ENCODE measurements at regions not wholly inside any gene's neighbourhood (a gene's known extent, or its start where the extent isn't known, plus 50 kb on each side); places are given as distances from the start of the nearest gene placed in this dataset.

DNA sequence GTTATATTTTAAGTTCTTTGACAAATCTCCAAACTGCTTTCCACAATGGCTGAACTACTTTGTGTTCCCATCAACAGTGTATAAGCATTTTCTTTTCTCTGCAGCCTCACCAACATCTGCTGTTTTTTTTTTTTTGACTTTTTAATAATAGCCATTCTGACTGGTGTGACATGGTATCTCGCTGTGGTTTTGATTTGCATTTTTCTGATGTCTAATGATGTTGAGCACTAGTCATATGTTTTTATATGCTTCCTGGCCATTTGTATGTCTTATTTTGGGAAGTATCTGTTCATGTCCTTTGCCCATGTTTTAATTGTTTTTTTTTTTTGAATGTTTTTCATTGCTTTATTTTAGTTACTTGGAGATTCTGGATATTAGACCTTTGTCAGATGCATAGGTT lies 196.6 kb downstream of the PLK2 start:
- H3K36me3 ChIP-seq (ENCODE audit: control insufficient read depth in 2 of 4, insufficient read depth in 4 of 4, low read length in 3 of 4): no peaks in the 10 kb centered on the region
- 0 out of 7 replicates have a peak, but pooled peaks cover 0 to 2% (median 0%) of the 10 kb centered on the region in 4 experiments for H3K4me1 ChIP-seq (replicated peaks in 1 of 4; ENCODE audit: control insufficient read depth in 3 of 4, insufficient read depth in 4 of 4, low read length in 3 of 4)
- H3K27ac ChIP-seq (ENCODE audit: low read depth, low read length): no peak overlapping the region
- H2BK15ac ChIP-seq (ENCODE audit: low read length): no peak overlapping the region
- no peak overlapping the region for H3K4ac ChIP-seq (replicated peaks; ENCODE audit: insufficient read length, low read depth, low read length)
- H3K9me3 ChIP-seq (ENCODE audit: insufficient read depth in 2 of 2, low read depth in 1 of 2, low read length in 1 of 2): no peaks in the 10 kb centered on the region
- H2BK12ac ChIP-seq (ENCODE audit: low read depth, low read length): no peak overlapping the region
- DNase-seq (ENCODE audit: low read depth in 1 of 2, low spot score in 2 of 2) (no peak), FAIRE-seq (no peak)
- no peaks in the 10 kb centered on the region for H3K79me1 ChIP-seq (ENCODE audit: low read depth, low read length)
- no peak overlapping the region for H4K5ac ChIP-seq (ENCODE audit: insufficient read length, low read depth, low read length)
- ChIA-PET CTCF (ENCODE audit: partially characterized antibody) (interaction anchor here (0.7 kb wide), 1 partner anchor 514 kb away, joined by 4 read pairs; no protein-coding TSS in a partner anchor), POLR2A (ENCODE audit: partially characterized antibody) (no interaction called here)
- H2BK20ac ChIP-seq (ENCODE audit: low read length): no peak overlapping the region
- no peak overlapping the region for H4K8ac ChIP-seq (ENCODE audit: extremely low read depth, insufficient read depth, low read length)
- no peak overlapping the region for H2BK5ac ChIP-seq (ENCODE audit: low read depth, low read length)
- no peak overlapping the region for H3K4me3 ChIP-seq (ENCODE audit: extremely low read depth in 1 of 4, insufficient read depth in 2 of 4, low read depth in 3 of 4, low read length in 4 of 4)
- H3K4me2 ChIP-seq (ENCODE audit: insufficient read depth in 1 of 2, low read depth in 2 of 2, low read length in 2 of 2): no peak overlapping the region
- H3K27me3 ChIP-seq (replicated peaks in 1 of 4; ENCODE audit: control insufficient read depth in 3 of 4, extremely low read depth in 1 of 4, insufficient read depth in 3 of 4, low read length in 3 of 4): no peaks in the 10 kb centered on the region
- WGBS, 2 experiments (ENCODE audit: extremely low coverage in 1 of 2, insufficient coverage in 1 of 2, insufficient read length in 1 of 2, insufficient replicate concordance in 2 of 2, low coverage in 1 of 2, low lambda C conversion rate in 2 of 2, missing lambda C conversion rate in 1 of 2): 100% methylated on average over 1 of the region's 1 CpG; no CpG with 5 or more reads in 1 of the 2 experiments
- no peaks in the 10 kb centered on the region for H4K20me1 ChIP-seq (replicated peaks in 1 of 2; ENCODE audit: control insufficient read depth in 1 of 2, insufficient read depth in 2 of 2, low read length in 2 of 2)
- H3K18ac ChIP-seq (ENCODE audit: extremely low read depth, low read length): no peak overlapping the region
- TF ChIP-seq, protein P1, sequence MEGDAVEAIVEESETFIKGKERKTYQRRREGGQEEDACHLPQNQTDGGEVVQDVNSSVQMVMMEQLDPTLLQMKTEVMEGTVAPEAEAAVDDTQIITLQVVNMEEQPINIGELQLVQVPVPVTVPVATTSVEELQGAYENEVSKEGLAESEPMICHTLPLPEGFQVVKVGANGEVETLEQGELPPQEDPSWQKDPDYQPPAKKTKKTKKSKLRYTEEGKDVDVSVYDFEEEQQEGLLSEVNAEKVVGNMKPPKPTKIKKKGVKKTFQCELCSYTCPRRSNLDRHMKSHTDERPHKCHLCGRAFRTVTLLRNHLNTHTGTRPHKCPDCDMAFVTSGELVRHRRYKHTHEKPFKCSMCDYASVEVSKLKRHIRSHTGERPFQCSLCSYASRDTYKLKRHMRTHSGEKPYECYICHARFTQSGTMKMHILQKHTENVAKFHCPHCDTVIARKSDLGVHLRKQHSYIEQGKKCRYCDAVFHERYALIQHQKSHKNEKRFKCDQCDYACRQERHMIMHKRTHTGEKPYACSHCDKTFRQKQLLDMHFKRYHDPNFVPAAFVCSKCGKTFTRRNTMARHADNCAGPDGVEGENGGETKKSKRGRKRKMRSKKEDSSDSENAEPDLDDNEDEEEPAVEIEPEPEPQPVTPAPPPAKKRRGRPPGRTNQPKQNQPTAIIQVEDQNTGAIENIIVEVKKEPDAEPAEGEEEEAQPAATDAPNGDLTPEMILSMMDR (IDR thresholded peaks at IDR 0.05; ENCODE audit: control extremely low read depth in 1 of 3, insufficient read depth in 1 of 3, low read depth in 1 of 3, low read length in 3 of 3): no peak
- TF ChIP-seq RBBP5 (IDR thresholded peaks at IDR 0.05; ENCODE audit: borderline replicate concordance, low read depth, low read length): no peak
- H2AK5ac ChIP-seq (ENCODE audit: low read depth, low read length): no peak overlapping the region
- H3K23ac ChIP-seq (ENCODE audit: insufficient read length): no peak overlapping the region
- no peak overlapping the region for H2AFZ ChIP-seq (ENCODE audit: low read length)
- no peak overlapping the region for H3K14ac ChIP-seq (ENCODE audit: insufficient read length)
- H3K23me2 ChIP-seq (ENCODE audit: low read depth, low read length): no peaks in the 10 kb centered on the region
- no peak overlapping the region for H4K91ac ChIP-seq (replicated peaks; ENCODE audit: insufficient read length, low read length)
- no peaks in the 10 kb centered on the region for H3K79me2 ChIP-seq (ENCODE audit: control insufficient read depth in 1 of 2, insufficient read depth in 2 of 2, low read length in 2 of 2)
- no peak overlapping the region for H3K56ac ChIP-seq (replicated peaks; ENCODE audit: insufficient read length, low read depth, low read length)
- no peak overlapping the region for H2BK120ac ChIP-seq (replicated peaks; ENCODE audit: low read depth, low read length)
- H3K9ac ChIP-seq (replicated peaks in 1 of 4; ENCODE audit: extremely low read depth in 1 of 4, low read depth in 3 of 4, low read length in 3 of 4): no peak overlapping the region

All from H1 (cell line).